ENCODE measurements at regions not wholly inside any gene's neighbourhood (a gene's known extent, or its start where the extent isn't known, plus 50 kb on each side); places are given as distances from the start of the nearest gene placed in this dataset.

DNA sequence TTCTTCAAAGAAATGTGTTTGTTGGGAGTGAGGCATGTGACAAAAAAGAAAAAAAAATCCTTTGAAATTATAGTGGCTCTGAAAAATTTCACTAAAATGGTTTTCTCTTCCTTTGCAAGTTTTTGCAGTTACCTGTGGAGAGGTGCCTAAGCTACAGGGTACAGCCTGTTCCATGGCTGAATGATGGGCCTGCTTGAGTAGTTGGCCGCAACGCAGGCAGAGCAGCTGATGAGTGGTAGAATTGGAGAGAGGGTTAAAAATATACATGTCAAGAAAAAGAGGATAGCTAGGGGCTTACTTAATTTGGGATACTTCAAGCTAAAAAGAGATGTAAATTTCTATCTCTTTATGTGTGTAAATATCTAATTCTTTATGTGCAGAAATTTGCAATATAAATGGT lies 629.1 kb upstream of the SLC10A2 start:
- DNase-seq (ENCODE audit: extremely low spot score): no peak
- TF ChIP-seq, protein P1, sequence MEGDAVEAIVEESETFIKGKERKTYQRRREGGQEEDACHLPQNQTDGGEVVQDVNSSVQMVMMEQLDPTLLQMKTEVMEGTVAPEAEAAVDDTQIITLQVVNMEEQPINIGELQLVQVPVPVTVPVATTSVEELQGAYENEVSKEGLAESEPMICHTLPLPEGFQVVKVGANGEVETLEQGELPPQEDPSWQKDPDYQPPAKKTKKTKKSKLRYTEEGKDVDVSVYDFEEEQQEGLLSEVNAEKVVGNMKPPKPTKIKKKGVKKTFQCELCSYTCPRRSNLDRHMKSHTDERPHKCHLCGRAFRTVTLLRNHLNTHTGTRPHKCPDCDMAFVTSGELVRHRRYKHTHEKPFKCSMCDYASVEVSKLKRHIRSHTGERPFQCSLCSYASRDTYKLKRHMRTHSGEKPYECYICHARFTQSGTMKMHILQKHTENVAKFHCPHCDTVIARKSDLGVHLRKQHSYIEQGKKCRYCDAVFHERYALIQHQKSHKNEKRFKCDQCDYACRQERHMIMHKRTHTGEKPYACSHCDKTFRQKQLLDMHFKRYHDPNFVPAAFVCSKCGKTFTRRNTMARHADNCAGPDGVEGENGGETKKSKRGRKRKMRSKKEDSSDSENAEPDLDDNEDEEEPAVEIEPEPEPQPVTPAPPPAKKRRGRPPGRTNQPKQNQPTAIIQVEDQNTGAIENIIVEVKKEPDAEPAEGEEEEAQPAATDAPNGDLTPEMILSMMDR (IDR thresholded peaks at IDR 0.05; ENCODE audit: control extremely low read depth, extremely low read depth, low read depth, missing control alignments): no peak
- CTCF ChIA-PET: no interaction called here
- POLR2A ChIA-PET: no interaction called here

DNA sequence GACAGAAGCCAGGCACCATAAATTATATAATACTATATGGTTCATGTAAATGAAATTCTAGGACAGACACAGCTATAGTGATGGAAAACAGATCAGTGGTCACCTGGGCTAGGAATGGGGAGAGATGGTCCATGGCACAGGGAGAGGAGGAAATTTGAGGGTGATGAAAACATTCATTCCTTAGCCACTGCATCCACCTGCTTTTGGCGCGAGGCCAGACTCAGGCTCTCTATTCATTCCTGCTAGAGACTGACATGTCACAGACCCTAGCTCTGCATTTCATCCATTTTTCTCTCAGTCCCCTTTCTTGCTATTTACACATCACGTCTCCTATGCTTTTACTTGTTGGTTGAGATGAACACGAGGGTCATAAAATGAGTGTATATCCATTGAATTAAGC lies 628.3 kb upstream of the SLC10A2 start:
- TF ChIP-seq, protein P1 (IDR thresholded peaks at IDR 0.05; ENCODE audit: control extremely low read depth, extremely low read depth, low read depth, missing control alignments): no peak
- POLR2A ChIA-PET: no interaction called here
- CTCF ChIA-PET: interaction anchor here (2.2 kb wide), 1 partner anchor 14 kb away, joined by 6 read pairs; no protein-coding TSS in a partner anchor

DNA sequence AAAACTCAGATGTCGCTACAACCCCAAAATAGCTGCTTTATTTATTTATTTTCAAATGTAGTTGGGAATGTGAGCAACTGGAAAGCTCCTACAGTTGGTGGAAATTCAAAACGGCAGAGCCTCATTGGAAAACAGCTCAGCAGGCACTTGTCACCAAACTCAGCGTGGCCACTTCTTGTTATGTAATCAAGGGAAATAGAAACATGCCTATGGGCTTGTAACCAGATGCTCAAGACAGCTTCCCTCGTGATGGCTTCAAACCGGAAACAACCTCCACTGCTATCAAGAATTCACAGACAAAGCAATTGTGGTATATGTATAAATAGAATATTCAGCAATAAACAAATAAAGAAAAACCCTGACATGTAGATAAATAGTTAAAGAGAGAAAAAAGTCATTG lies 627.8 kb upstream of the SLC10A2 start:
- DNase-seq (ENCODE audit: extremely low spot score): no peak

More for the DNA sequence above, 628.3 kb upstream of the SLC10A2 start:
- no peak for DNase-seq (ENCODE audit: extremely low spot score)

DNA sequence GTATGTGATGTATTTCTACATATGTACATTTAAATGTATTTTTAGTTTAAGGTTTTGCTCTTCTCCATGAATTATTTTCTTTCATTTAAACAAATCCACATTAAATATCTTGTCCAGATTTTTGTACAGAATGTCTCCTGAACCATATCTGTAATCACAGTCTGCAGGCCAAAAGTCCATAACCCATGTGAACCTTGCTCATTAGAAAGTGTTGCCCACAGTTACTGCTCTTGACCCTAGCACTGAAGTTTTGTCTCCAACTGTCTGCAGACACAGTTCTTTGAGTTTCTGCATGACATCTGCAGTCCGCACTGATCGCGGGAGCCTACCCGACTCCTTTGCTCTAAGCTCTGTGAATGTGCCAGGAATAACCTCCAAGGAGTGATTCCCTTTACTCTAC lies 626.2 kb upstream of the SLC10A2 start:
- ChIA-PET POLR2A (no interaction called here), CTCF (interaction anchor here (1.5 kb wide), 1 partner anchor 34 kb away, joined by 3 read pairs; no protein-coding TSS in a partner anchor)
- TF ChIP-seq, protein P1 (IDR thresholded peaks at IDR 0.05; ENCODE audit: control extremely low read depth, extremely low read depth, low read depth, missing control alignments): no peak
- no peak for DNase-seq (ENCODE audit: extremely low spot score)

More for the DNA sequence above, 627.8 kb upstream of the SLC10A2 start:
- ChIA-PET CTCF (interaction anchor here (2.2 kb wide), 1 partner anchor 13 kb away, joined by 6 read pairs; no protein-coding TSS in a partner anchor), POLR2A (no interaction called here)
- TF ChIP-seq, protein P1 (IDR thresholded peaks at IDR 0.05; ENCODE audit: control extremely low read depth, extremely low read depth, low read depth, missing control alignments): no peak

DNA sequence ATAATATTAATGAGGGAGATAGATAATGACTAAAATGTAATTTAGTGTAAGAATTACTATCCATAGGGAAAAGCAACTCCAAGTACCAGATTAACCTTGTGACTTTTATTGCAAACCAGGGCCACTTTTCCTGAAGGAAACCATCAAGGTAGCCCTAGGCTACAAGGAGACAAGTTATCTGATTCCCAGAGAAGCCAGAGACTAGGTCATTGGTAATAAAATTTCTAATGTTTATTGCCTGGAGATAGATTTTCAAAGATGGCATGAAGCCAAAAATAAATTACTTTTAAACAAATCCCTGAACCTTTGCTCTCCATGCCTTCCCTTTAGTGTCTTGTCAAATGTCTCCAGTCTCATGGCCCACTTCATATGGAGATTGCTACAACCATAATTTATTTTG lies 610.1 kb upstream of the SLC10A2 start:
- CTCF ChIA-PET: no interaction called here
- TF ChIP-seq, protein P1 (IDR thresholded peaks at IDR 0.05; ENCODE audit: control extremely low read depth, extremely low read depth, low read depth, missing control alignments): no peak
- POLR2A ChIA-PET: no interaction called here
- DNase-seq (ENCODE audit: extremely low spot score): no peak

DNA sequence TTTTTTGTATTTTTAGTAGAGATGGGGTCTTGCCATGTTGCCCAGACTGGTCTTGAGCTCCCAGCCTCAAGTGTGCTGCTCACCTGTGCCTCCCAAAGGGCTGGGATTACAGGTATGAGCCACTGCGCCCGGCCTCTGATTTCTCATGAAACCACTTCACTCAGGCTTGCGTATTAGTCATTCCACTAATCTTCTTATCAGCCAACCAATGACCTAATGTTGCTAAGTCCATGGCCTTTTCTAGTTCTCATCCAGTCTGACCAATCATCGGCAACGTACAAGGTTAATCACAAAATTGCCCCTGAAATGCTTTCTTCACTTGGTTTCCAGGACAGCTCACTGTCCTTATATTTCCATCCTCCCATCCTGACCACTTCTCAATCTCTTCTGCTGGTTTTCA lies 605.3 kb upstream of the SLC10A2 start:
- ChIA-PET POLR2A (no interaction called here), CTCF (interaction anchor here (1.2 kb wide), 1 partner anchor 9 kb away, joined by 3 read pairs; no protein-coding TSS in a partner anchor)
- DNase-seq (ENCODE audit: extremely low spot score): no peak

More for the DNA sequence above, 605.3 kb upstream of the SLC10A2 start:
- TF ChIP-seq, protein P1 (IDR thresholded peaks at IDR 0.05; ENCODE audit: control extremely low read depth, extremely low read depth, low read depth, missing control alignments): no peak
